Posterior vena cava (tissue), 2 donors: ENCODE measurements at regions not wholly inside any gene's neighbourhood (a gene's known extent, or its start where the extent isn't known, plus 50 kb on each side); places are given as distances from the start of the nearest gene placed in this dataset.
A peak's percentile ranks its signal among the peaks of the same experiment; 100 is the strongest.
"Not testable (repeated sequence)": the region's sequence is repeated elsewhere in the genome, so short reads cannot be mapped to it uniquely, and the experiment has no call there.

Experiments used
- DNase-seq: peaks from one replicate; pipeline ENCODE4 v3.0.0-alpha.2; 2020; ENCODE audit warnings: low spot score
- intact Hi-C, 2 donors: fragments of 100-400 bp; cut with DNase I; formaldehyde crosslinking; loops; one replicate each; pipeline versions ENCODE4 v1.14.1 to v1.14.2; 2022 to 2023
- donor health status: DM: yes; HTN: yes; CAD: no.
- donor health status: DM: yes; HTN: yes; CAD: no.

DNA sequence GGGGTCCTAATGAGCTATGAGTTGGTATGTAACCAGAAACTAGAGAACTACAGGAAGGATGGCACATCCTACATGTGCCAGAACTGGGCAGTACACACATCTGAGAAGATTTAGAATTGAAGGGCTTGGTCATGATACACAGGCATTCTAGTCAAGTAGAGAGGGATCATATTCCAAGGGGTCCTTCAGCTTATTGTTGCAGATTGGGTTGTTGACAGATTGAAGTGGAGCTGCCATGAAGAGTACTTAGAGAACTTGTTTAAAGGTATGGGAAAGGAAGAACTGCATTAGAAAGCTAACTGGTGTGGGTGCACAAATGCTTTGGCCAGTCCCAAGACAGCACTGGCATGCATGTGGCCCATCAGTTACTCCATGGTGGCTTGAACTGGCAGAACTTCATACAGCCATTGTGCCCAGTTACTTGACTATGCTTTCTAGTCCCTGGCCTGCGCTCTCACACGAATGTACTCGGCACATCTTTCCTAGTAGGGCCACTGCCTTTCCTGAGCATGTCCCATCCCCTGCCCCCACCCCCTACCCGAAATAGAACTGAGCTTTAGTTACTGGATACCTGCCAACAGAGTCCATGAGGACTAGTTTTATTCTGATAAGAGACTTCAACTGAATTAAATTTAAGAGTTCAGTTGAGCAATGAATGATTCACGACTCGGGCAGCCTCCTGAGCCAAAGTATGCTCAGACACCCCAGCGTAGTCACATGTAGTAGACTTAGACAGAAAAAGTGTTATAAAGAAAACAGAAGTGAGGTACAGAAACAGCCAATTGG lies 64.0 kb downstream of the CCNG2 start:
- DNase-seq: peak; percentile 83
- intact Hi-C loops: no loop called here

GRCh38 chr4:77225022-77225421 lies 68.0 kb downstream of the CCNG2 start:
- no peak for DNase-seq
- intact Hi-C loops: no loop called here

GRCh38 chr4:77226939-77227705 lies 70.1 kb downstream of the CCNG2 start:
- DNase-seq: no peak
- intact Hi-C loops: no loop called here

GRCh38 chr4:77229433-77229832 lies 72.4 kb downstream of the CCNG2 start:
- intact Hi-C loops: no loop called here
- DNase-seq: no peak

DNA sequence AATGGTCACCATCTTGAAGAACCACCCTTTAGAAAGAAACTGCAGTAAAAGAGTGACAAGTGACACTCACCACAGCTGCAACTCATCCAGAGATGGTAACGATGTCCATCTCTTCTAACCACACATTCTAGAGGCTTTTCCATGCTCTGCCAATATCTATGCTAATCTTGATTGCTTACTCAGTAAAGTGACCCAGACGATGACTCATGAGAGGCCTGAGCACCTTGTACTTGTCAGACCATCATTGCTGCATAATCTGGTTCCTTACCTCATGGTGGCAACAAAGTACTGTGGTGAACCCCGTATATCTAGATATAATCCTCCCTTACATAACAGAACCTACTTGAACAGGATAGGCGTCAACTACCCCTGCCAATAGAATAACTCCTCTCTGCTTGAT lies 75.6 kb downstream of the CCNG2 start:
- intact Hi-C loops: no loop called here
- DNase-seq: no peak

- intact Hi-C loops: no loop called here
- no peak for DNase-seq
Observed at GRCh38 chr4:77235289-77235854, 78.4 kb downstream of the CCNG2 start.

DNA sequence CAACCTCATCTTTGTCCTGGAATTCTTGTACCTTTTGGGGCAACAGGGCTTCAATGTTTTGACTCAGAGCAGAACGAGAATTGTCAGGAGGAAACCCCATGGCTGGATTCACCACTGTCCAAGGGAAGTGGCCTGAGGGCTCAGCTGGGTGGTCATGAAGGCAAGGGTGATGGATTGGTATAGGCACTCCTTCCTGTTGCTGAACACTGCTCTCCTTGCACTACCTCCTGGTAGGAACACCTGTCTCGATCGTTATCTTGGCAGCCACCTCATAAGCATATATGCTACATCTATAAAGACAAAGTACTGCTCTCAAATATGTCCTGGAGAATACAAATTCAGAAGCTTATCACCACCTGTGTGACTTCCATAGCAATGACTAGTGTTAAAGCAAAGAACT lies 79.8 kb downstream of the CCNG2 start:
- intact Hi-C loops: no loop called here
- DNase-seq: no peak

DNA sequence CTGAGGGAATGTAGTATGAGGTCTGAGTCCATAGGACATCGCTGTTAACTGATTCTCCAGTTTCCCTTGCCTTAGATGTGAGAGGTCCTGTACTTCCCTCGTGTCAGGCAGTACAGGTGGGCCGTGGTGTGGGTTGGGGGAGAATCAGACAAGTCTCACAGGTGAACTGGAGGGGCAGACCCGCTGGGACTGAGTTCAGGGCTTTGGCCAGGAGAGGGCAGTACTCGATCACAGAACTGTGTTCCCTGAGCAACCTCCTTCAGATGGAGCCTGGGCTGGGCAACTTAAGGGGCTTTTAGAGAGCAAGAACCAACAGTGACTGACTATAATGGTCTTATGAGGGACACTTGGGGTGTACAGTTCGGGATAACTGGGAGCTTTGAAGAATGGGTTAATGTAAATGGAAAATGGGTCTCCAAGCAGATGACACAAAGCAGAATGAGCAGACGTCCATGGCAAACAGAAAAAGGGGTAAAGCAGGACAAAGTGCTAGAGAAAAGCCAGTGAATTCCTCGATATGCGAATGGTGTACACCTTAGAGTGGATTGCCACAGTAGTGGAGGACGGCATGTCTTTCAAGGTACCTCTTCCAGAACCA lies 83.6 kb downstream of the CCNG2 start:
- DNase-seq: peak; percentile 83
- intact Hi-C loops: no loop called here

DNA sequence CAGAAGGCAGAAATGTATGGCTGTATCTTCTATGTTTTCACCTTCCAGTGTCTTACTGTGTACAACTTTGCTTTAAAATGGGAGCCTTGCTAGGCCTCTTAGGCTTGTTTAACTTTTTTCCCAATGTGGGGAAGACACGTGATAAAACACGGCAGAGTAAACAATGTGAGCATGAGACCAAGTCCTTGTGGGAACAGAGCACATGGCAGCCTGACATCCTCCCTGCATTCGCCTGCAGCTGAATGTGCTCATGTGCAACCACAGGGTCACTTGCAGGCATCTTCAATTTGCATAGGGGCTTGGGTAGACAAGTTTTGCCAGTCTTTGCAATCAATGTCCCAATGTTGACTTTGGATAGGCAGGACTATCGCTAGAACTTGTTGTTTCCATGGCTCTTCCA lies 91.8 kb downstream of the CCNG2 start:
- intact Hi-C loops: no loop called here
- no peak for DNase-seq

DNA sequence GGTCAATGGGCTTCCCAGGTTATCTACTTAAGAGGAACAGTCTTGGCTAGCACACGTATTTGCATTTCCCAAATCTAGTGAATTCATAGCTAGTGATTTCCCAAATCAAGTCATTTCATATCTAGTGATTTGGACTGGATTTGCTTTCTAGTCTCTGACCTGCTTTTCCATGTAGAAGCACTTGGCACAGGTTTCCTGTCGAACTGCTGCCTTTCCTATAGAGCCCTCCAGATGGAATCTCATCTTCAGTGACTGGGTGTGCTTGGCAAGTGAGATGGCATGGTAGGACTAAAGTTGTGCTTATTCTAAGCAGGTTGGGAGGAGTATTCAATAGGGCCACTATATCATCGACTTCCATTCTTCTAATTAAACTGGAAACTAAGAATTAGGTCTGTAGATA lies 94.7 kb downstream of the CCNG2 start:
- no peak for DNase-seq
- intact Hi-C loops: no loop called here

GRCh38 chr4:77263247-77263646 lies 106.2 kb downstream of the CCNG2 start:
- no peak for DNase-seq
- intact Hi-C loops: no loop called here

- intact Hi-C loops, DNase-seq: not testable (repeated sequence)
Observed at GRCh38 chr4:77263976-77264375, 107.0 kb downstream of the CCNG2 start.

GRCh38 chr4:77264826-77265225 lies 107.8 kb downstream of the CCNG2 start:
- no peak for DNase-seq
- intact Hi-C loops: no loop called here

DNA sequence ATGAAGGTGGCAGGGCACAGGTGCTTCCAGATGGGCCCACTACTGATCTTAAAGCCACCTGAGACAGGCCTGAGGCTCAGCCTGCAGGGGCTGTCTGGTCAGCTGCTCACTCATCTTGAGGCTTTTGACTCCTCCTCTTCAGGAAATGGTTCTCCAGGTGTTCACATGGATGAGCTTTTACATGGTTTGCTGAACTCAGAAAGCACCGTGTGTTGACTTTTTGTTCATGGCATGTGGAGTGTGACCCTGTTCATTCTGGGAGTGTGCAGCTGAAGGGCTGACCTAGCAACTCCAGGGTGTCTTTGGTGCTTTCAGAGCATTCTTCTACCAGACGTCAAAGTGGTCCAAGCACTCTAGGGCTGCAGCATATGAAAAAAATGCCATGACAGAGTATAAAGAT lies 111.1 kb downstream of the CCNG2 start:
- intact Hi-C loops: no loop called here
- no peak for DNase-seq

GRCh38 chr4:77269505-77269904 lies 112.5 kb downstream of the CCNG2 start:
- intact Hi-C loops: no loop called here
- DNase-seq: no peak

DNA sequence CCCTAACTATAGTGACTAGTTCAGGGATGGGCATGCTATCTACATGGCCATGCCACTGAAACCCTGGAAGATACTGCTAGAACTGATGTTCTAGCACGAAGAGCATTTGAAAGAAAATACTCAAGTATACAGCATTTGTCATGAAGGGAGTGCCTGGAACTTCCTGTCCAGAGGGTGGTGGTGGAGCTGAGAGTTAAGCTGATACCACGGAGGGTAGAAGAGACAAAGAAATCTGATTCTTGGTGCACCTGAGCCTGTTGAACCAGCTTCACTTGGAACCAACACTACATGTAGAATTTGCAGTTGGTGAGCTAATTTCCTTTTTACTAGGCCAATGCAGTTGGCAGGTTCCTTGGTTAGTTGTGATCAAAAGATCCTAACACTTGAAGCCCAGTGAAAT lies 116.4 kb downstream of the CCNG2 start:
- no peak for DNase-seq
- intact Hi-C loops: no loop called here

GRCh38 chr4:77279114-77279513 lies 122.1 kb downstream of the CCNG2 start:
- intact Hi-C loops, DNase-seq: not testable (repeated sequence)

GRCh38 chr4:77282305-77282704 lies 125.3 kb downstream of the CCNG2 start:
- intact Hi-C loops: no loop called here
- no peak for DNase-seq

GRCh38 chr4:77284036-77284435 lies 127.0 kb downstream of the CCNG2 start:
- intact Hi-C loops: no loop called here
- no peak for DNase-seq

DNA sequence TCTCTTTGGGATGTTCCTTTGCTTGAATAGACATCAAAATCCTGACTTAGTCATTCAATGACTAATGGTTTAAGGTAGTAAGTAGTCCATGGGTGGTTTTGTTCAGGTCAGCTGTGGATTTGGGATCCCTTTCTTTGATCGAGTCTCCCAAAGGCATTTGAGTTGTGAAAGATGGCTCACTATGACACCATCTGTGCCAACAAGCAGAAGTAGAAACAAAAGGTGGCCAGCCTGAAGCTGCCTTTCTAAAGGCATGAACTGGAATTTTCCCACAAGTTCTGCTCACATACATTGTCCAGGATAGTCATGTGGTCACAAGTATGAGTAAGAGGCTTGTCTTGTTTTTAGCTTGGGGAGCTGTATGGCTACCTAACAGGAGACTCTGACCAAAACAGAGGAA lies 129.9 kb downstream of the CCNG2 start:
- DNase-seq: no peak
- intact Hi-C loops: no loop called here
